ENCODE measurements at regions not wholly inside any gene's neighbourhood (a gene's known extent, or its start where the extent isn't known, plus 50 kb on each side); places are given as distances from the start of the nearest gene placed in this dataset.

GRCh38 chr20:6525447-6526303 is 241.8 kb upstream of the BMP2 start:
- ATAC-seq (no peak), DNase-seq (no peak)
- Mint-ChIP-seq H3K9me3 (peaks cover 15 to 32% of the 10 kb centered on the region in 2 donors), H3K27me3 (no peaks in the 10 kb centered on the region), H3K4me3 (no peak overlapping the region), H3K4me1 (no peaks in the 10 kb centered on the region), H3K27ac (no peak overlapping the region)

GRCh38 chr20:6524305-6524704 is 243.2 kb upstream of the BMP2 start:
- Mint-ChIP-seq H3K27ac (no peak overlapping the region), H3K4me3 (no peak overlapping the region), H3K27me3 (no peaks in the 10 kb centered on the region), H3K4me1 (no peaks in the 10 kb centered on the region), H3K9me3 (peaks cover 23 to 36% of the 10 kb centered on the region in 2 donors)
- ATAC-seq (no peak), DNase-seq (no peak)

GRCh38 chr20:6519556-6519955 is 247.9 kb upstream of the BMP2 start:
- Mint-ChIP-seq H3K4me1 (no peaks in the 10 kb centered on the region), H3K27ac (no peak overlapping the region), H3K4me3 (no peak overlapping the region), H3K27me3 (no peaks in the 10 kb centered on the region), H3K9me3 (peaks cover 14 to 17% of the 10 kb centered on the region in 2 donors)
- no peak for DNase-seq
- ATAC-seq, result no peak

- Mint-ChIP-seq H3K4me3 (no peak overlapping the region), H3K4me1 (no peaks in the 10 kb centered on the region), H3K27ac (no peak overlapping the region), H3K27me3 (no peaks in the 10 kb centered on the region), H3K9me3 (peaks cover 5 to 8% of the 10 kb centered on the region in 2 donors)
- ATAC-seq (no peak), DNase-seq (no peak)
Measured at GRCh38 chr20:6515261-6515660, 252.2 kb upstream of the BMP2 start.

DNA sequence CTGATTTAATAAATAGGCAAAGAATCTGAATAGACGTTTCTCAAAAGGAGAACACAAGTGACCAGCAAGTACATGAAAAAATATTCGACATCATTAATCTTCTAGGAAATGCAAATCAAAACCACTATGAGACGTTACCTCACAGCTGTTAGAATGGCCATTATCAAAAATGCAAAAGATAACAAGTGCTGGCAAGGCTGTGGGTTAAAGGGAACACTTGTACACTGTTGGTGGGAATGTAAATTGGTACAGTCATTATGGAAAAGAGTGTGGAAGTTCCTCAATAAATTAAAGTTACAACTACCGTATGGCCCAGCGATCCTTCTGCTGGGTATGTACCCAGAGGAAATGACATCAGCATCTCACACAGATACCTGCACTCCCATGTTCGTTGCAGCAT is 253.9 kb upstream of the BMP2 start:
- Mint-ChIP-seq H3K4me3 (no peak overlapping the region), H3K4me1 (no peaks in the 10 kb centered on the region), H3K9me3 (peaks cover 0 to 6% of the 10 kb centered on the region in 2 donors), H3K27ac (no peak overlapping the region), H3K27me3 (no peaks in the 10 kb centered on the region)
- ATAC-seq (no peak), DNase-seq (no peak)

GRCh38 chr20:6509374-6509773 is 258.1 kb upstream of the BMP2 start:
- H3K4me1 Mint-ChIP-seq, result no peaks in the 10 kb centered on the region
- no peak for DNase-seq
- no peak overlapping the region for H3K27ac Mint-ChIP-seq
- no peak overlapping the region for H3K4me3 Mint-ChIP-seq
- H3K9me3 Mint-ChIP-seq, result peaks cover 6 to 7% of the 10 kb centered on the region in 2 donors
- H3K27me3 Mint-ChIP-seq, result no peaks in the 10 kb centered on the region
- no peak for ATAC-seq

- Mint-ChIP-seq H3K27ac (no peak overlapping the region), H3K4me3 (no peak overlapping the region), H3K9me3 (peaks cover 10 to 13% of the 10 kb centered on the region in 2 donors), H3K27me3 (no peaks in the 10 kb centered on the region), H3K4me1 (no peaks in the 10 kb centered on the region)
- ATAC-seq (no peak), DNase-seq (no peak)
Measured at GRCh38 chr20:6506906-6507305, 260.6 kb upstream of the BMP2 start.

GRCh38 chr20:6504826-6505225 is 262.7 kb upstream of the BMP2 start:
- no peak for DNase-seq
- no peaks in the 10 kb centered on the region for H3K27me3 Mint-ChIP-seq
- no peak overlapping the region for H3K27ac Mint-ChIP-seq

GRCh38 chr20:6504179-6504578 is 263.3 kb upstream of the BMP2 start:
- no peak for ATAC-seq
- Mint-ChIP-seq H3K9me3 (peaks cover 12 to 13% of the 10 kb centered on the region in 2 donors), H3K27ac (no peak overlapping the region), H3K4me1 (no peaks in the 10 kb centered on the region), H3K27me3 (no peaks in the 10 kb centered on the region), H3K4me3 (no peak overlapping the region)
- DNase-seq, result no peak

More at GRCh38 chr20:6504826-6505225, 262.7 kb upstream of the BMP2 start:
- peaks cover 13 to 18% of the 10 kb centered on the region in 2 donors for H3K9me3 Mint-ChIP-seq
- no peak overlapping the region for H3K4me3 Mint-ChIP-seq
- H3K4me1 Mint-ChIP-seq, result no peaks in the 10 kb centered on the region
- no peak for ATAC-seq

GRCh38 chr20:6502999-6503398 is 264.5 kb upstream of the BMP2 start:
- Mint-ChIP-seq H3K4me3 (no peak overlapping the region), H3K27me3 (no peaks in the 10 kb centered on the region), H3K27ac (no peak overlapping the region), H3K4me1 (no peaks in the 10 kb centered on the region), H3K9me3 (peaks cover 12 to 13% of the 10 kb centered on the region in 2 donors)
- no peak for DNase-seq
- ATAC-seq, result no peak

DNA sequence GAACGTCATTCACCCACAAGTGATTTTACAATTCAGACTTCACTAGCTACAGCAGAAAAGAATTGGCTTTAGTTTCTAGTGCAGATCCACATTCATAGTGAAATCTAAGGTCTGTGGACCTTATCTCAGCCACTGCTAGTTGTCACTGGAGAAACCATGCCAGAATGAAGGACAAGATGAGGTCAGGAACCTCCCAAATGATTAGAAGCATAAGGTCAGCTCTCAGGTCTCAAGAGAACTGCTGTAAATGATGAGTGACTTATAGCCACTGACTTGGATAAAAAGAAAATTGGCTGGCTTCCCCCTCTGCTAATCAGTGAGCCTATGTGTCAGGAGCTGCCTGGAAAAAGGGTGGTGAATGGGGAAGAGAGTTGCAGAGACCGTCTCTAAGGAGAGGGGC is 265.3 kb upstream of the BMP2 start:
- DNase-seq (no peak), ATAC-seq (no peak)
- Mint-ChIP-seq H3K27me3 (no peaks in the 10 kb centered on the region), H3K4me3 (no peak overlapping the region), H3K27ac (no peak overlapping the region), H3K9me3 (peaks cover 10 to 12% of the 10 kb centered on the region in 2 donors), H3K4me1 (no peaks in the 10 kb centered on the region)

DNA sequence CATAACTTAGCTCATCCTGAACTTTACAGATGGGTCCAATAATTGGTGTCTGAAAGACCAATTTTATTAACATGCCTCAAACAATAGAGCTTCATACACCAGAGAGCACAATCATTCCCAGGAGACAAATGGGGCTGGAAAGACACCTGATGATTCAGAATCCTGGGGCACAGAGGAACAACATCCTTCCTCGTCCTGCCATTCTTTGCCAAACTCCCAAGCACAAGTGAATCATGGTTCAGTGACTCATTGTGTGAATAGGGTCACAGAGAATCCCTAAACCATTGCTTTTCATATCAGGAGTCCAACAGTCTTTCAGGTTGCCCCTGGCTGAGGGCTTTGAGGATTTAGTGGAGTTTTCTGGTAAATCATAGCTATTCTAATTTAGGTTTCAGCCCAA is 266.4 kb upstream of the BMP2 start:
- Mint-ChIP-seq H3K4me1 (no peaks in the 10 kb centered on the region), H3K9me3 (peaks cover 6 to 12% of the 10 kb centered on the region in 2 donors)
- no peak for ATAC-seq

GRCh38 chr20:6499566-6499965 is 267.9 kb upstream of the BMP2 start:
- DNase-seq (no peak), ATAC-seq (no peak)
- no peak overlapping the region for H3K4me3 Mint-ChIP-seq
- H3K4me1 Mint-ChIP-seq, result no peaks in the 10 kb centered on the region
- H3K27ac Mint-ChIP-seq, result no peak overlapping the region
- peaks cover 6 to 12% of the 10 kb centered on the region in 2 donors for H3K9me3 Mint-ChIP-seq
- no peaks in the 10 kb centered on the region for H3K27me3 Mint-ChIP-seq

More for the DNA sequence above, 266.4 kb upstream of the BMP2 start:
- no peak overlapping the region for H3K4me3 Mint-ChIP-seq
- no peak overlapping the region for H3K27ac Mint-ChIP-seq
- DNase-seq, result no peak
- H3K27me3 Mint-ChIP-seq, result no peaks in the 10 kb centered on the region

- ATAC-seq (no peak), DNase-seq (no peak)
- H3K4me3 Mint-ChIP-seq, result no peak overlapping the region
- H3K27me3 Mint-ChIP-seq, result no peaks in the 10 kb centered on the region
- H3K4me1 Mint-ChIP-seq, result no peaks in the 10 kb centered on the region
- peaks cover 0 to 7% of the 10 kb centered on the region in 2 donors for H3K9me3 Mint-ChIP-seq
- peak overlapping the region in 1 of 2 donors; percentile 19 for H3K27ac Mint-ChIP-seq
Measured at GRCh38 chr20:6496874-6497273, 270.6 kb upstream of the BMP2 start.

- Mint-ChIP-seq H3K27me3 (no peaks in the 10 kb centered on the region), H3K9me3 (peaks cover 0 to 7% of the 10 kb centered on the region in 2 donors), H3K27ac (no peak overlapping the region), H3K4me3 (no peak overlapping the region), H3K4me1 (no peaks in the 10 kb centered on the region)
- no peak for DNase-seq
- ATAC-seq, result no peak
Measured at GRCh38 chr20:6495907-6496306, 271.6 kb upstream of the BMP2 start.

DNA sequence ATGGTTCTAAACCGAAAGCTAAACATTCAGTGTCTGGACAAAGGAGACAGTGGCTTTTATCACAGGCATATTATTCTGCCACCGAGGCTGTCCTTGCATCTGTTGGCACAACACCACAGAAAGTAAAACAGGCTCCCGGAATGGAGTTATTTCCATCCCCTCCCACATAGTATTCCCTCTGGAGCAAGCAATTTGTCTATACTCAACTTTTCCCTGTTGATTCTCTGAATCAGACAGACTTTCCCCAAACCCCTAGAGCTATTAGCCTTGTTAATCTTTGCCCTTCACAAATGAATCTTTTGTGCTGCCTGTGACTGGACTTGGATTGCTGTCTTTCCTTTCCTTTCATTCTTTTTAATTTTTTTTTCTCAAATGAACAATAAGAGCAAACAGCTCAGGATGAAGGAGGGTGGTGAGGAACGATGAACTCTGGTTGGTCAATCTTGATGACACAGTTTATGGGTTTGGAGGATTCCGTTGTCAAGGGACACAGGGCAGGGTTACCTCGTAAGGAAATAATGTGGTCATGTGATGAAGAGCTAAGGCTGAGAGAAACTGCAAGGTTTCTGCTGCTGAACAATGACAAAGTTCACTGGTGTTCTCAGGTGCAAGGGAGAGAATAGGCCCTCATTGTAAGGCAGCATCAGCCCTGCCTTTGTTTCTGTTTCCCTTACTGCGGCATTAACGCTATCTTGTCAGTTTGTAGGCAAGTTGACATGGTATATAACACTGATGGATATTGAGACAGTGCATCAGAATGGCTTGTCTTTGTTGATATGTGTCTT is 275.0 kb upstream of the BMP2 start:
- no peak for ATAC-seq
- no peaks in the 10 kb centered on the region for H3K4me1 Mint-ChIP-seq

More for the DNA sequence above, 275.0 kb upstream of the BMP2 start:
- Mint-ChIP-seq H3K9me3 (no peaks in the 10 kb centered on the region), H3K27ac (no peak overlapping the region), H3K4me3 (no peak overlapping the region), H3K27me3 (no peaks in the 10 kb centered on the region)
- no peak for DNase-seq

All from stimulated activated naive CD8-positive, alpha-beta T cell treated with anti-CD3 and anti-CD28 coated beads, Interleukin-15, amount 100 ng/mL, for 72 hours (primary cell).